Kidney (tissue), 13 donors: ENCODE measurements at regions not wholly inside any gene's neighbourhood (a gene's known extent, or its start where the extent isn't known, plus 50 kb on each side); places are given as distances from the start of the nearest gene placed in this dataset.

Experiments used
- DNase-seq, 5 donors: peaks; one replicate each; pipeline ENCODE4 v3.0.0-alpha.2; 2013 to 2020
- FAIRE-seq: peaks from 2 replicates; lab custom pipeline; 2012; peaks lifted over from hg19 to GRCh38; lab: Jason Lieb, UNC
- H3K27ac ChIP-seq, 2 donors: one replicate each; pipeline ENCODE4 v1.7.0; 2013; ENCODE audit warnings: low read depth in 2 of 2, low read length in 2 of 2, inconsistent platforms in 1 of 2
- H3K27me3 ChIP-seq: one replicate; pipeline ENCODE4 v1.7.1; 2013; ENCODE audit warnings: low read length, inconsistent platforms; ENCODE audit not compliant: control insufficient read depth, insufficient read depth
- H3K36me3 ChIP-seq, 3 donors: one replicate each; pipeline versions ENCODE4 v1.7.0 to v1.7.1; 2013; ENCODE audit warnings: low read length in 3 of 3, control low read depth in 1 of 3, inconsistent platforms in 1 of 3; ENCODE audit not compliant: insufficient read depth in 3 of 3, control insufficient read depth in 2 of 3
- H3K4me1 ChIP-seq, 3 donors: one replicate each; pipeline versions ENCODE4 v1.7.0 to v1.7.1; 2013; ENCODE audit warnings: low read length in 3 of 3, inconsistent platforms in 1 of 3, low read depth in 1 of 3; ENCODE audit not compliant: control insufficient read depth in 2 of 3, insufficient read depth in 2 of 3
- H3K4me3 ChIP-seq, 3 donors: one replicate each; pipeline versions ENCODE4 v1.7.0 to v1.8.1; 2013; ENCODE audit warnings: low read length in 3 of 3, control low read depth in 1 of 3, inconsistent platforms in 1 of 3
- H3K9ac ChIP-seq, 3 donors: one replicate each; pipeline versions ENCODE4 v1.7.0 to v1.7.1; 2013; ENCODE audit warnings: low read length in 3 of 3, control low read depth in 1 of 3, inconsistent platforms in 1 of 3
- H3K9me3 ChIP-seq, 3 donors: one replicate each; pipeline versions ENCODE4 v1.7.0 to v1.7.1; 2013; ENCODE audit warnings: low read length in 3 of 3, control low read depth in 1 of 3, inconsistent platforms in 1 of 3; ENCODE audit not compliant: control insufficient read depth in 2 of 3, insufficient read depth in 1 of 3
- CTCF ChIP-seq: IDR thresholded peaks from 3 replicates; pipeline ENCODE4 v1.5.1; 2012; ENCODE audit warnings: mild to moderate bottlenecking, moderate library complexity, borderline replicate concordance; ENCODE audit not compliant: insufficient read depth; ENCODE audit errors: extremely low read depth
- intact Hi-C: fragments of 100-400 bp; cut with DNase I; formaldehyde crosslinking; loops from one replicate; pipeline ENCODE4 v1.11.1; 2022
- donor health status: control.
- donor health status: control.
- donor health status: control.
- donor health status: control.
- donor health status: control.
- donor health status: DM: yes; HTN: yes; CAD: no.
- donor health status: Normal renal cell carcinoma (clear cell type).

GRCh38 chr6:138550346-138550767, 51.1 kb upstream of the NHSL1 start:
- no peak overlapping the region for H3K9ac ChIP-seq
- no peaks in the 10 kb centered on the region for H3K4me1 ChIP-seq
- H3K27me3 ChIP-seq = no peaks in the 10 kb centered on the region
- TF ChIP-seq CTCF = no peak
- no peak overlapping the region for H3K27ac ChIP-seq
- no peaks in the 10 kb centered on the region for H3K9me3 ChIP-seq
- H3K36me3 ChIP-seq = no peaks in the 10 kb centered on the region
- no peak overlapping the region for H3K4me3 ChIP-seq
- intact Hi-C loops = no loop called here
- DNase-seq (no peak), FAIRE-seq (no peak)

GRCh38 chr6:138554146-138554545, 54.9 kb upstream of the NHSL1 start:
- Histone ChIP-seq H3K9ac (no peak overlapping the region), H3K27me3 (no peaks in the 10 kb centered on the region), H3K4me3 (no peak overlapping the region), H3K27ac (no peak overlapping the region), H3K9me3 (no peaks in the 10 kb centered on the region), H3K36me3 (no peaks in the 10 kb centered on the region), H3K4me1 (peaks cover 0 to 5% (median 0%) of the 10 kb centered on the region in 3 donors)
- intact Hi-C loops = no loop called here
- no peak for FAIRE-seq
- no peak for TF ChIP-seq CTCF
- DNase-seq = no peak

- DNase-seq (peak in 2 of 5 donors; percentile 34 to 68), FAIRE-seq (no peak)
- Histone ChIP-seq H3K9ac (no peak overlapping the region), H3K27ac (no peak overlapping the region), H3K27me3 (no peaks in the 10 kb centered on the region), H3K36me3 (no peaks in the 10 kb centered on the region), H3K4me3 (no peak overlapping the region), H3K4me1 (peaks cover 0 to 5% (median 0%) of the 10 kb centered on the region in 3 donors), H3K9me3 (no peaks in the 10 kb centered on the region)
- no peak for TF ChIP-seq CTCF
- intact Hi-C loops = no loop called here
These were observed 56.2 kb upstream of the NHSL1 start for GRCh38 chr6:138555421-138555988.

- H3K27me3 ChIP-seq = no peaks in the 10 kb centered on the region
- no peaks in the 10 kb centered on the region for H3K9me3 ChIP-seq
- no peaks in the 10 kb centered on the region for H3K36me3 ChIP-seq
- no peak for DNase-seq
- no peak overlapping the region for H3K9ac ChIP-seq
- H3K4me3 ChIP-seq = no peak overlapping the region
- no peak for TF ChIP-seq CTCF
- peaks cover 0 to 5% (median 0%) of the 10 kb centered on the region in 3 donors for H3K4me1 ChIP-seq
- intact Hi-C loops = no loop called here
- H3K27ac ChIP-seq = no peak overlapping the region
- no peak for FAIRE-seq
These were observed 57.9 kb upstream of the NHSL1 start for GRCh38 chr6:138557147-138557546.
